SK-N-SH treated with all-trans-retinoic acid at 6 μM for 48 hours (cell line): ENCODE measurements at regions not wholly inside any gene's neighbourhood (a gene's known extent, or its start where the extent isn't known, plus 50 kb on each side); places are given as distances from the start of the nearest gene placed in this dataset.

ENCODE experiments used
- ATAC-seq: fragments of 200-7000 bp; cut with Tn5 transposase; 3 replicates; pipeline ENCODE4 v1.9.1; 2020; ENCODE audit warnings: mild to moderate bottlenecking, moderate library complexity
- ARNTL ChIP-seq: fragments of 450-650 bp; formaldehyde crosslinking; IDR thresholded peaks from 2 replicates; pipeline ENCODE4 v1.5.0; 2020; ENCODE audit warnings: low read depth, mild to moderate bottlenecking, moderate library complexity, borderline replicate concordance
- BACH2 ChIP-seq: fragments of 250-450 bp; sonication (Bioruptor Pico); IDR thresholded peaks from 2 replicates; pipeline ENCODE4 v1.9.0; 2021; ENCODE audit warnings: mild to moderate bottlenecking, borderline replicate concordance
- CREB5 ChIP-seq: fragments of 250-450 bp; sonication (Bioruptor Pico); IDR thresholded peaks from 2 replicates; pipeline ENCODE4 v1.5.1; 2020; ENCODE audit warnings: low read depth, mild to moderate bottlenecking, moderate library complexity
- CSDC2 ChIP-seq: fragments of 250-450 bp; sonication (Bioruptor Pico); IDR thresholded peaks from 2 replicates; pipeline ENCODE4 v1.5.0; 2020; ENCODE audit warnings: mild to moderate bottlenecking, moderate library complexity
- ESRRG ChIP-seq: fragments of 250-450 bp; sonication (Bioruptor Pico); IDR thresholded peaks from 2 replicates; pipeline ENCODE4 v1.6.1; 2021; ENCODE audit warnings: mild to moderate bottlenecking
- GLIS3 ChIP-seq: fragments of 250-450 bp; sonication (Bioruptor Pico); IDR thresholded peaks from 2 replicates; pipeline ENCODE4 v1.5.0; 2020; ENCODE audit warnings: mild to moderate bottlenecking, moderate library complexity
- ISL1 ChIP-seq: fragments of 250-450 bp; sonication (Bioruptor Pico); IDR thresholded peaks from 2 replicates; pipeline ENCODE4 v2.1.2; 2022; ENCODE audit warnings: mild to moderate bottlenecking, moderate library complexity
- OSR1 ChIP-seq: fragments of 250-450 bp; sonication (Bioruptor Pico); IDR thresholded peaks from 2 replicates; pipeline ENCODE4 v1.8.0; 2022; ENCODE audit warnings: moderate library complexity, mild to moderate bottlenecking, inconsistent platforms
- PATZ1 ChIP-seq: fragments of 250-450 bp; sonication (Bioruptor Pico); IDR thresholded peaks from 2 replicates; pipeline ENCODE4 v1.8.0; 2020; ENCODE audit warnings: mild to moderate bottlenecking, moderate library complexity, borderline replicate concordance
- POU6F1 ChIP-seq: fragments of 250-450 bp; sonication (Bioruptor Pico); IDR thresholded peaks from 2 replicates; pipeline ENCODE4 v1.8.0; 2021; ENCODE audit warnings: low read depth, mild to moderate bottlenecking, moderate library complexity, borderline replicate concordance
- PPARA ChIP-seq: fragments of 250-450 bp; sonication (Bioruptor Pico); IDR thresholded peaks from 2 replicates; pipeline ENCODE4 v1.5.0; 2020; ENCODE audit warnings: mild to moderate bottlenecking, borderline replicate concordance
- SNAI2 ChIP-seq: fragments of 250-450 bp; sonication (Bioruptor Pico); IDR thresholded peaks from 2 replicates; pipeline ENCODE4 v1.5.0; 2020; ENCODE audit warnings: mild to moderate bottlenecking, moderate library complexity
- TCF4 ChIP-seq: fragments of 250-450 bp; sonication (Bioruptor Pico); IDR thresholded peaks from 2 replicates; pipeline ENCODE4 v1.8.0; 2021; ENCODE audit warnings: mild to moderate bottlenecking, moderate library complexity, borderline replicate concordance
- TOX ChIP-seq: fragments of 250-450 bp; sonication (Bioruptor Pico); IDR thresholded peaks from 2 replicates; pipeline ENCODE4 v1.8.0; 2021; ENCODE audit warnings: mild to moderate bottlenecking, moderate library complexity, borderline replicate concordance
- TSHZ2 ChIP-seq: fragments of 250-450 bp; sonication (Bioruptor Pico); IDR thresholded peaks from 2 replicates; pipeline ENCODE4 v1.5.0; 2020; ENCODE audit warnings: mild to moderate bottlenecking, moderate library complexity
- ZC3H10 ChIP-seq: fragments of 250-450 bp; sonication (Bioruptor Pico); IDR thresholded peaks from 2 replicates; pipeline ENCODE4 v1.5.1; 2021; ENCODE audit warnings: mild to moderate bottlenecking, moderate library complexity
- ZFP3 ChIP-seq: fragments of 250-450 bp; sonication (Bioruptor Pico); IDR thresholded peaks from 2 replicates; pipeline ENCODE4 v1.5.0; 2020; ENCODE audit warnings: mild to moderate bottlenecking, moderate library complexity
- ZFP30 ChIP-seq: fragments of 450-650 bp; formaldehyde crosslinking; IDR thresholded peaks from 2 replicates; pipeline ENCODE4 v1.5.0; 2022; ENCODE audit warnings: mild to moderate bottlenecking, moderate library complexity
- ZNF565 ChIP-seq: fragments of 450-650 bp; formaldehyde crosslinking; conservative IDR thresholded peaks from 2 replicates; pipeline ENCODE4 v1.5.0; 2020; ENCODE audit warnings: low read depth, mild to moderate bottlenecking, moderate library complexity
- ZNF70 ChIP-seq: fragments of 450-650 bp; formaldehyde crosslinking; IDR thresholded peaks from 2 replicates; pipeline ENCODE4 v1.5.0; 2020; ENCODE audit warnings: mild to moderate bottlenecking, moderate library complexity
- ZNF8 ChIP-seq: fragments of 450-650 bp; formaldehyde crosslinking; IDR thresholded peaks from 2 replicates; pipeline ENCODE4 v1.5.0; 2020; ENCODE audit warnings: mild to moderate bottlenecking, moderate library complexity

- TF ChIP-seq TSHZ2 (CRISPR knock-in tag): no peak
- no peak for TF ChIP-seq CREB5 (CRISPR knock-in tag)
- TF ChIP-seq ISL1 (CRISPR knock-in tag): no peak
- TF ChIP-seq SNAI2 (CRISPR knock-in tag): no peak
- no peak for TF ChIP-seq PPARA (CRISPR knock-in tag)
- TF ChIP-seq TOX (CRISPR knock-in tag): no peak
- TF ChIP-seq TCF4 (CRISPR knock-in tag): no peak
- ATAC-seq: no peak
These were observed 69.5 kb upstream of the HUNK start for GRCh38 chr21:31803039-31804007.

DNA sequence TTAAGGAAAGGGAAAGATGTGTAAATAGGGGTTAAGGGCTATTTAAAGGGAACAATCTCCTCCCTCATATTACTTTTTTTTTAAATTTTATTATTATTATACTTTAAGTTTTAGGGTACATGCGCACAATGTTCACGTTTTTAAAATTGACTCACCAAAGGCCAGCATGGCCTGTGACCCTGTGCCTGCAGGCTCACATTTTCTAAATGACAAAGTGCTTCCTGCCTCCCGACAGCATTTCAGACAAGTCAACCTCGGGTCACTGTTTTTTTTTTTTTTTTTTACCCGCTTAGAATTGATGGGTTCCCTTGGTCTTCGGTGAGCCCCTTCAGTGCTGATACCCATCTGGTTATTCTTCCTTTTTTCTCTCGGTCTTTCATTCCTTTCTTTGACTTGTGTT is 70.4 kb upstream of the SCAF4 start:
- TF ChIP-seq ISL1 (CRISPR knock-in tag): no peak
- TF ChIP-seq TCF4 (CRISPR knock-in tag): no peak
- TF ChIP-seq ZNF565 (CRISPR knock-in tag): no peak
- TF ChIP-seq TOX (CRISPR knock-in tag): no peak
- TF ChIP-seq TSHZ2 (CRISPR knock-in tag): no peak
- no peak for TF ChIP-seq ZFP3
- TF ChIP-seq CSDC2 (CRISPR knock-in tag): no peak
- no peak for TF ChIP-seq OSR1 (CRISPR knock-in tag)
- no peak for ATAC-seq

DNA sequence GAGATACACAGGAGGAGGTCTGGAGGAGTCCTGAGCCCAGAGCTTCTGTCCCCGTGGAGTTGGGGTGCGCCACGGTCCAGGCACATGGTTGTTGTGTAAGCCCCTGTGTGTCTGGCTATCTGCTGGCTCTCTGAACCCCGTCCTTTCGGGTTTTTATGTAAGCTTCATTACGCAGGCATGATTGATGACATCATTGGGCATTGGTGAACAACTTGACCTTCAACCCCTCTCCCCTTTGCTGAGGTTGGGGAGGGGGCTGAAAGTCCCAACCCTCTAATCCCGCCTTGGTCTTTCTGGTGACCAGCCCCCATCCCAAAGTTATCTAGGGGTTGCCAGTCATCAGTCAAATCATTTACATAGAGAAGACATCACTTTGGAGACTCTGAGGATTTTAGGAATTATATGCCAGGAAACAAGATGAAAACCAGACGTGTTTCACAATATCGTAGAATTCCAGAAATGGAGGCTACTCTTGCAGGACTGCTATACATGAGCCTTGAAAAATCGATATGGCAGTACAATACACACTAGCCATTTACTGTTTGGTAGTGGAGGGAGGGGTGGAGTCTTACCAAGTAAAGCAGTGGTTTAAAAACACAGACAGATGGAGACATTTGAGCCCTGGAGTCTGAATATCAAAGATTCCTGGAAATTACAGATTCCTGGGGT is 69.8 kb upstream of the SCAF4 start:
- ATAC-seq: no peak
- TF ChIP-seq CSDC2 (CRISPR knock-in tag) (no peak), SNAI2 (CRISPR knock-in tag) (no peak), BACH2 (CRISPR knock-in tag) (no peak), ZNF565 (CRISPR knock-in tag) (no peak), ISL1 (CRISPR knock-in tag) (no peak), GLIS3 (no peak), ZFP30 (no peak), ESRRG (no peak), TCF4 (CRISPR knock-in tag) (no peak), ZNF70 (CRISPR knock-in tag) (no peak), PATZ1 (CRISPR knock-in tag) (no peak), PPARA (CRISPR knock-in tag) (no peak), CREB5 (CRISPR knock-in tag) (no peak), OSR1 (CRISPR knock-in tag) (no peak), ARNTL (no peak), POU6F1 (no peak), ZNF8 (no peak), ZC3H10 (CRISPR knock-in tag) (no peak), TOX (CRISPR knock-in tag) (no peak)
